Tibial nerve (tissue), 4 donors: ENCODE measurements at regions not wholly inside any gene's neighbourhood (a gene's known extent, or its start where the extent isn't known, plus 50 kb on each side); places are given as distances from the start of the nearest gene placed in this dataset.

Experiments
- DNase-seq, 2 donors: peaks; one replicate each; pipeline ENCODE4 v3.0.0-alpha.2; 2019; ENCODE audit warnings: low spot score in 2 of 2
- H3K27ac ChIP-seq, 4 donors: fragments of 200-600 bp; sonication (generic) in 3 of 4; one replicate each; pipeline ENCODE4 v1.5.1; 2017 to 2019; ENCODE audit warnings: mild to moderate bottlenecking in 1 of 4
- H3K27me3 ChIP-seq, 2 donors: fragments of 200-600 bp; sonication (generic) in 1 of 2; one replicate each; pipeline versions ENCODE4 v1.5.1 to v1.6.0; 2017 to 2019
- H3K36me3 ChIP-seq, 3 donors: fragments of 200-600 bp; sonication (generic); one replicate each; pipeline ENCODE4 v1.5.1; 2018 to 2019
- H3K4me1 ChIP-seq, 4 donors: fragments of 200-600 bp; sonication (generic) in 3 of 4; one replicate each; pipeline ENCODE4 v1.5.1; 2017 to 2019
- H3K4me3 ChIP-seq, 4 donors: fragments of 200-600 bp; sonication (generic) in 3 of 4; one replicate each; pipeline ENCODE4 v1.5.1; 2017 to 2019; ENCODE audit warnings: mild to moderate bottlenecking in 1 of 4, moderate library complexity in 1 of 4
- H3K9me3 ChIP-seq, 4 donors: fragments of 200-600 bp; sonication (generic) in 3 of 4; one replicate each; pipeline ENCODE4 v1.5.1; 2017 to 2019
- EP300 ChIP-seq, 2 donors: sonication (generic); formaldehyde crosslinking; IDR thresholded peaks; one replicate each; pipeline ENCODE4 v1.6.1; 2017; ENCODE audit warnings: antibody characterized with exemption in 2 of 2, mild to moderate bottlenecking in 1 of 2
- POLR2A ChIP-seq, 2 donors: fragments of 450-650 bp; IDR thresholded peaks; one replicate each; pipeline ENCODE4 v1.6.1; 2017; ENCODE audit warnings: antibody characterized with exemption in 2 of 2, mild to moderate bottlenecking in 2 of 2, moderate library complexity in 2 of 2
- WGBS, 2 donors: methylation state at CpG; one replicate each; pipeline ENCODE4 v1.1.5; 2018; 5-methylcytosine and 5-hydroxymethylcytosine counted together
- TF ChIP-seq, protein P1 (sequence below), 5 experiments: fragments of 200-600 bp in 3 of 5; fragments of 450-650 bp in 2 of 5; sonication (generic) in 3 of 5; IDR thresholded peaks; one replicate each; pipeline ENCODE4 v1.5.1; 2016 to 2019; ENCODE audit warnings: antibody characterized with exemption in 5 of 5, mild to moderate bottlenecking in 3 of 5, moderate library complexity in 2 of 5

DNA sequence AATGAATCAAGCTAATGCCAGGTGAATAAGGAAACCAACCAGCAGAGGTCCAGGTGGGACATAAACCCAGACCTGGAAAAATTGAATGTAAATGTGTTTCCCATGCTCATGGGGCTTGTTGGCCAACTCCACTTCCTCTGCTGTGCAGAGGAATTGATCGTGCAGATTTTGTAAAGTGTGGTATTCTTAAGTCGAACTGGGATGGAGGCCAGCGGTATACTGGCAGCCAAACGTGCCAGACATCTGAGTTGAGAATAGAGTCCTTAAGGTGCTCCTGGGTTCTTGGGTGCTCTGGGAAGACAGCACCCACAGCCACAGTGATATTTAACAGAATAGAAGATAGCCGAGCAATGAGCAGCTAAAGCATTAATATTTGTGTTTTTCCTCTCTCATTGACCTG, 146.5 kb upstream of the LGALSL start:
- no peak for DNase-seq
- 74 to 79% methylated on average over 5 of the region's 5 CpGs for WGBS, 2 donors
- no peaks in the 10 kb centered on the region for H3K36me3 ChIP-seq
- H3K4me1 ChIP-seq = peaks cover 0 to 23% (median 11%) of the 10 kb centered on the region in 4 donors
- TF ChIP-seq, protein P1, sequence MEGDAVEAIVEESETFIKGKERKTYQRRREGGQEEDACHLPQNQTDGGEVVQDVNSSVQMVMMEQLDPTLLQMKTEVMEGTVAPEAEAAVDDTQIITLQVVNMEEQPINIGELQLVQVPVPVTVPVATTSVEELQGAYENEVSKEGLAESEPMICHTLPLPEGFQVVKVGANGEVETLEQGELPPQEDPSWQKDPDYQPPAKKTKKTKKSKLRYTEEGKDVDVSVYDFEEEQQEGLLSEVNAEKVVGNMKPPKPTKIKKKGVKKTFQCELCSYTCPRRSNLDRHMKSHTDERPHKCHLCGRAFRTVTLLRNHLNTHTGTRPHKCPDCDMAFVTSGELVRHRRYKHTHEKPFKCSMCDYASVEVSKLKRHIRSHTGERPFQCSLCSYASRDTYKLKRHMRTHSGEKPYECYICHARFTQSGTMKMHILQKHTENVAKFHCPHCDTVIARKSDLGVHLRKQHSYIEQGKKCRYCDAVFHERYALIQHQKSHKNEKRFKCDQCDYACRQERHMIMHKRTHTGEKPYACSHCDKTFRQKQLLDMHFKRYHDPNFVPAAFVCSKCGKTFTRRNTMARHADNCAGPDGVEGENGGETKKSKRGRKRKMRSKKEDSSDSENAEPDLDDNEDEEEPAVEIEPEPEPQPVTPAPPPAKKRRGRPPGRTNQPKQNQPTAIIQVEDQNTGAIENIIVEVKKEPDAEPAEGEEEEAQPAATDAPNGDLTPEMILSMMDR (IDR thresholded peaks at IDR 0.05) = no peak
- TF ChIP-seq POLR2A (IDR thresholded peaks at IDR 0.05) (no peak), EP300 (IDR thresholded peaks at IDR 0.05) (no peak)
- H3K9me3 ChIP-seq = no peaks in the 10 kb centered on the region
- no peak overlapping the region for H3K27ac ChIP-seq
- no peaks in the 10 kb centered on the region for H3K27me3 ChIP-seq
- H3K4me3 ChIP-seq = no peak overlapping the region

DNA sequence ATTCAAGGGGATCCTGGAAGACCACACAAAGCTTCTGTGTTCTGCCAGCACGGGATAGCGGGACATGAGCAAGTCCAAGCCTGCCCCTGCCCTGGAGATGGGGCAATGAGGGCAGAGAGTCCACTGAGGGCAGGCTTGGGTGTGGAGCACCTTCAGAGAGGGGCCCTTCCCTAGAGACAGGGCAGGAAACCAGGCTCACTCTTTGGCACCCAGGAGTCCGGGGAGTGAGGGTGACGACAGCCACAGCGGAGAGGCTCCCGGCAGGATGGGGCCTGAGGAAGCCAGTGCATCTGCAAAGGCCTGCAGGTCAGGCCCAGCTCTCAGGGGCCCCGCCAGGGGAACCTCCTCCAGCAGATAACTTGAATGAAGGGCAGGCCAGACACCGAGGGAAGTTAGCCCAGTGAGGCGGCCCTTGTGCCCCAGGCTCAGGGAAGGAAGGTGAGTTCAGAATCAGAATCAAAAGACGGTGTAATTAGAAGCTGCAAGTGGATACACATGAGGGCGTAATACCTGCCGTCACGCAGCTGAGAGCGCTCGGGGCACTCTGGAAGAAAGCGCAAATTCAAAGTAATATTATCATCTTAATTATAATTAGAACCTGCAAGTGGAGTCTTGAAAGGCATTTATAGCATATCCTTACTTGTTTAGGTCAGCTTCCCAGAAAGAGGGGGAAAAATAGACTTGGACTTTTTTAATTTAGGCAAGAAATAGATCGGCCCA, 142.6 kb upstream of the LGALSL start:
- Histone ChIP-seq H3K4me1 (peaks cover 0 to 38% (median 18%) of the 10 kb centered on the region in 4 donors), H3K36me3 (no peaks in the 10 kb centered on the region), H3K27ac (peak overlapping the region; percentile 9 to 96 (median 50)), H3K9me3 (no peaks in the 10 kb centered on the region), H3K27me3 (no peaks in the 10 kb centered on the region), H3K4me3 (no peak overlapping the region)
- DNase-seq = no peak
- TF ChIP-seq POLR2A (IDR thresholded peaks at IDR 0.05) (no peak), EP300 (IDR thresholded peaks at IDR 0.05) (no peak)
- TF ChIP-seq, protein P1 (IDR thresholded peaks at IDR 0.05) = no peak
- WGBS, 2 donors = 69 to 72% methylated on average over 17 of the region's 17 CpGs

DNA sequence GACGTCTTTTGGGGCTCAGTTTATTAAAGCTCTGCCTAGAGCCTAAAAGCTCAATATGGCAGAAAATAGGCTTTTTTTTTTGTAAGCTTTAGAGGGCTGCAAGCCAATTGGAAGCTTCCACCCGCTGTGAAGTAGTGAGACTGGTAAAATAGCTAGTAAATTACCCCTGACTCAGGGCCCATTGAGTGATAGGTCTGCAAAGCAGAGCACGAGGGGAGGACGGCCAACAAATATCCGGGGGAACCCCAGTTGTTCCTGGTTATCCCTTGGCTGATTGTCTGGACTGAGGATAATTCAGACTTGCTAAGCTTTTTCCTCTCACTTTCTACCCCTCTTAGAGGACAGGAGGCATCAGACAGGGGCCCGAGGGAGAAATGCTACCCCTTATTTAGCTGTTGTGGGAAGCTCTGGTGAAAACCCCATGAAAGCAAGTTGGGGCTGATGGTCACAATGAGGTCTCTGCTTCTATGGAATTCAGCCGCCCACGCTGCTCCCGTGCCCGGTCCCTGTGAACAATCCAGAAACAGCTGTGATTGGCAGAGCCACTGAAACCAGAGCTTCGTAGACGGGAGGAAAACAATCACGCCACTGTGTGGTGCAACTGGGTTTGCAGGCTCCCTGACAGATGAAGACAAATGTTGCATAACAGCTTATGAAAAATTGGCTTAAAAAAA, 141.9 kb upstream of the LGALSL start:
- H3K4me1 ChIP-seq = peaks cover 0 to 38% (median 18%) of the 10 kb centered on the region in 4 donors
- 15 to 20% methylated on average over 13 of the region's 13 CpGs for WGBS, 2 donors
- no peaks in the 10 kb centered on the region for H3K36me3 ChIP-seq
- no peaks in the 10 kb centered on the region for H3K9me3 ChIP-seq
- H3K27me3 ChIP-seq = no peaks in the 10 kb centered on the region
- peak overlapping the region; percentile 61 to 96 (median 75) for H3K27ac ChIP-seq
- H3K4me3 ChIP-seq = peak overlapping the region in 2 of 4 donors; percentile 9 to 18
- TF ChIP-seq, protein P1 (IDR thresholded peaks at IDR 0.05) = peak; percentile 46 to 73 (median 54)
- TF ChIP-seq EP300 (IDR thresholded peaks at IDR 0.05) (peak; percentile 21 to 74), POLR2A (IDR thresholded peaks at IDR 0.05) (no peak)
- DNase-seq = peak; percentile 70 to 74

DNA sequence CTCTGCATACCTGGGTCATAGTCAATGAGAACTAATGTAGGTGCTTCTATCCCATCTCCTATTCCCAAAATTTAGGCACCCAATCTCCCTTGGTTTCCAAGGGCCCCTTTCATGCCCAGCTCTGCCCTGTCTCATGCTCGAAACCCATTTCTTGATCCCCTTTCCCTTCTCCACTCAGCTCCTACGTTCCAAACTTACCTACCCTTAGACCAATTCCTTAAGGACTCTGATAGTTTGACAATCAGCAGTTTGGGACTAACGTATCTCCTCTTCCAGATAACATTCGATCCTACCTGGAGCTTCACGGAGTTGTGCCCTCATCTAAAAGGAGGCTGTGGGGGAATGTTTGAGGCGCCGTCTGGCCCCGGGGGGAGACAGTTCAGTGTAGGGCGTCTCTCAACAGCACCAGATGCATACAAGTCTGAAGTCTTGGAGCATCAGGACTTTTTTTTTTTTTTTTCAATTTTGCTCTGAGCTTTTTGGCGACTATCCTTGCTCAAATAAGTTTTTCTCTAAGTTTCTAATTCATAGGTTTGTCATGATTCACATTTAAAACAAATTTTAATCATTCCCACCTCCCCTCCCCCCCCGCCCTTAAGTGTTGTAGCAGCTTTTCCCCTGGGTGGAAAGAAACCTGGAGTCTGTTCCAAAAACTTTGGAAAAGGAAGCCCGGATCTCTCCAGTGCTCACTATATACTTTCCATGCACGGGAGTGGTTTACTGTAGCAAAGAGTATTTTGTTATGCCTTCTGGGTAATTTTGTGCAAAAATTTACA, 141.2 kb upstream of the LGALSL start:
- Histone ChIP-seq H3K27me3 (no peaks in the 10 kb centered on the region), H3K9me3 (no peaks in the 10 kb centered on the region), H3K36me3 (no peaks in the 10 kb centered on the region), H3K4me1 (peaks cover 0 to 38% (median 18%) of the 10 kb centered on the region in 4 donors), H3K27ac (peak overlapping the region; percentile 61 to 96 (median 75)), H3K4me3 (no peak overlapping the region)
- 40 to 46% methylated on average over 13 of the region's 13 CpGs for WGBS, 2 donors
- TF ChIP-seq POLR2A (IDR thresholded peaks at IDR 0.05) = no peak
- no peak for TF ChIP-seq EP300 (IDR thresholded peaks at IDR 0.05)
- TF ChIP-seq, protein P1 (IDR thresholded peaks at IDR 0.05) = no peak
- DNase-seq = no peak
